ENCODE measurements at regions not wholly inside any gene's neighbourhood (a gene's known extent, or its start where the extent isn't known, plus 50 kb on each side); places are given as distances from the start of the nearest gene placed in this dataset.

DNA sequence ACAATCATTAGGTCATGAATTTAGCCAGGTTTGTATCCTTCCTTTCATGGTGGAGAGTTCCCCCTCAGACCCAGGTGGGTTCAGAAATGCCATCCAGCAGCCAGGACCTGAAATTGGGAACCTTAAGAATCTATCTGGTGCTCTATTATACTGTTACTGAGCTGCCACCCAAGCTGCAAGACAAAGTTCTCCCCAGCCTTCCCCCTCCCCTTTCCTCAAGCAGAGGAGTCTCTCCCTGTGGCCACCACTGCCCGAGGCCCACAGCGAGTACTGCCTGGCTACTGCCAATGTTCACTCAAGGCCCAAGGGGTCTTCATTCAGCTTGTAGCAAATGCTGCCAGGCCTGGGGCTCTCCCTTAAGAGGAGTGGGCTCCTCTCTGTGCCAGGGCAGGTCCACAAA lies 133.8 kb downstream of the TMEM38B start:
- DNase-seq, result no peak

DNA sequence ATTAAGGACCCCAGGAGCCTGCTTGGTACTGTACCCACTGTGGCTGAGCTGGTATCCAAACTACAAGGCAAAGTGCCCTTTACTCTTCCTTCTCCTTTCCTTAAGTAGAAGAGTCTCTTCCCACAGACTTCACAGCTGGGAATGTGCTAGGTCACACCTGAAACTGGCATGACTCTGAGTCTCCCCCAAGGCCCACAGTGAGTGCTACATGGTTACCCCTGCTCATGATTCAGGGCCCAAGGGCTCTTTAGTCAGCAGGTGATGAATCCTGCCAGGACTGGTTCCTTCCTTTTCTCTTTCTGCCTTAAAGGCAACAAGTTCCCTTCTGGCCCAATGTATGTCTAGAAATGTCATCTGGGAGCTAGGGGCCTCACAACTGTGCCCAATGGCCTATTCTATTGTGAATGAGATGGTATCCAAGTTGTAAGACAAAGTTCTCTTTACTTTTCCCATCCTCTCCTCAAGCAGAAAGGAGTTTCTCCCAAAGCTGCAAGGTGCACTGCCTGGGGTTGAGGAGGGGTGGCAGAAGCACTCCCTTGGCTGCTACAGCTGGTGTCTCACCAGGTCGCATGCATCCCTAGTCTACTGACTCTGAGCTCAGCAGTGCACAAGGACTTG lies 134.4 kb downstream of the TMEM38B start:
- no peak for DNase-seq

DNA sequence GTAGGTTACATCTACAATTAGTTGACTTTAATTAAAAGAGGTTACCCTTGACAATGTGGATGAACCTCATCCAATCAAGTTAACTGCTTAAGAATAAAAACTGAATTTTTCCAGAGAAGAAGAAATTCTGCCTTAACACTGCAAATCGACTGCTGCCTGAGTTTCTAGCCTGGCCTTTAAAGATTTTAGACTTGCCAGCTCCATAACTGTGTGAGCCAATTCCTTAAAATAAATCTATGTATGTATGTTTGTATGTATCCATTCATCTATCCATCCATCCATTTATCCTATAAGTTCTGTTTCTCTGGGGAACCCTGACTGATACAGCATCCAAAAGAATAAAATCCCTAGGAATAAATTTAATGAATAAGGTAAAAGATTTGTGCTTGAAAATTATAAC lies 136.1 kb downstream of the TMEM38B start:
- DNase-seq, result no peak

DNA sequence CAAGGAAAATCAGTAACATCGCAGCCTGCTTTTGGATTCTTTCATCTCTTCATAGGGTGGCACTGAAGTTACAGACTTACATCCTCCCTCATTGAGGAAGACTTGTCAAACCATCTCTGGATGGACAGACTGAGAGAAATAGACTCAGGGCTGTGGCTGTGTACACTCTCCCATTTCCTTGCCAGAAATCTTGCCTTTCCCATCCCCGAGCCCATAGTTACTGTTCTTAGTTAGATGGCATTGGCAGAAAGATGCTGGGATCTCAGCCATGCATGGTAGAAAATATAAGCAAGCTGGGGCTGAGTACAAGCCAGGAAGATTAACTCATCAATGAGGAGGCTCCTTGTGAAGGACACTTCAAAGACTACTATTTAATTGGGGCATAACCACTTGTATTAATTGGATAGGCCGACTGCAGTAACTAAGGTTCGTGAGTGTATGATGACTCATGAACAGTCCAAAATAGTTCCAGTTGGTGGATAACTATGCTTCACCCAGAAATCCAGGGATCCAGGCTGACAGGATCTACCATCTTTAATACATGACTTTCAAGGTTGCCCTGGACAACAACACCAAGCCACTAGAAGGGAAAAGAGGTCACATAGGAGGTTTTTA lies 137.9 kb downstream of the TMEM38B start:
- no peak for DNase-seq

DNA sequence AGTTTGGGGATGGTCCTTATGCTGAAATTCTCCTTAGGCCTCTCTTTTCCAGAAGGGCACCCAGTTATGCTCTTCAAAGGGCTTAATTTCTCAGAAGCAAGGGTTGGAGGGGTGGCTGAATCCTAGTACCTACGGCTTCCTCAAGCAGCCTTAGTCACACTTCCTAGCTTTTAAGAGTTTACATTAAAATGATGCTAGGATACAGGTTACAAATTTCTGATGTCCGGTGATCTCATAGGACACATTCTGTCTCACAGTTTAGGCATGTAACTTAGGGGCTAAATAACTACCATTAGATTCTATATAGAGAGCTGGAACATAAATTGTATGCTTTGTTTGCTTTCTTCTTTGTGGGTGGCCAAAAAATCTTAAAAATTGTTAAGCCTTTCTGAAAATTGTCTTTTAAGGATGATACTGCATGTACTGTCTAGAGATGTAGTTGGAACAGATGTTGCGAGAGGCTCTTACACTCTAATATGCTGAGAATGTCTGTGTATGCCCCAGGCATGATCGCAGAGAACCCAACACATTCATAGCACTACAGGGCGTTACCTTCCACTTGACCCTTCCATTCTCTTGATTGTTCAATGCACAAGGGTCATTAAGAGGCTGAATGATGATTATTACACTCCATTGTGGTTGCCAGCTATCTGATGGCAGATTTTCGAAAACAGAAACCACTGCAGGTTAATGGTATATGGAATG lies 139.1 kb downstream of the TMEM38B start:
- DNase-seq, result no peak

DNA sequence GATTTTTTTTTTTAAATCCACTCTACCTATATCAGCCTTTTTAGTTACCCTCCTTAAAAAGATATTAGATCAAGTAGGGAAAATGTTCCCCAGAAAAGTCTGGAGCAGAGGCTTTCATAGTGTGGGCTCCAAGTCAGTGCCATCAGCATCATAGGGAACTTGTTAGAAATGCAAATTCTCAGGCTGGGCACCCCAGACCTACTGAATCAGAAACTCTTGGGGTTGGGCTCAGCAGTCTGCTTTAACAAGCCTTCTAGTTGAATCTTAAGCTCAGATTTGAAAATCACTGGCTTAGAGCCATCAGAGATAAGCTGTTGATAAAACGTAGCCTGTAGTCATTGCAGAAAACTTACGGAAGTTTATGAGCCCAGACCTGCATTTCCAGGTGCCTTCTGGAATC lies 140.1 kb downstream of the TMEM38B start:
- no peak for DNase-seq

DNA sequence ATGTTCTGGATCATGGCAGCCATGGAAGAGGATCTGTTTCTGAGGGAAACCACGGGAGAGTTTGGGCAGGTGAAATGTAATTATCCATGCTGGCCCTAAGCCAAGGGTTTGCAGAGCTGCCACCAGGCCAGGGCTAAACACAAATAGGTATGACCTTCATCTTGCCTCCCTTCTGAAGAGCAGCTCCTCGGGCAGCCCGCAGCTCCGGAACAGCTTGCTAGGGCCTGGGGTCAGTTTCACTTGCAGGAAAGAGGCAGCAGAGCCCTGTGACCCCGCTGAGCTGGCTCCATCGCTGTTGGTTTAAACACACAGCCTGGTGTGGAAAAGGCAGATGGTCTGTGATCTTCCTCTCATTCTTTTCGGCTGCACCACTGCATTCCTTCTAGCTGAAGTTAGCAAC lies 141.4 kb downstream of the TMEM38B start:
- no peak for DNase-seq

DNA sequence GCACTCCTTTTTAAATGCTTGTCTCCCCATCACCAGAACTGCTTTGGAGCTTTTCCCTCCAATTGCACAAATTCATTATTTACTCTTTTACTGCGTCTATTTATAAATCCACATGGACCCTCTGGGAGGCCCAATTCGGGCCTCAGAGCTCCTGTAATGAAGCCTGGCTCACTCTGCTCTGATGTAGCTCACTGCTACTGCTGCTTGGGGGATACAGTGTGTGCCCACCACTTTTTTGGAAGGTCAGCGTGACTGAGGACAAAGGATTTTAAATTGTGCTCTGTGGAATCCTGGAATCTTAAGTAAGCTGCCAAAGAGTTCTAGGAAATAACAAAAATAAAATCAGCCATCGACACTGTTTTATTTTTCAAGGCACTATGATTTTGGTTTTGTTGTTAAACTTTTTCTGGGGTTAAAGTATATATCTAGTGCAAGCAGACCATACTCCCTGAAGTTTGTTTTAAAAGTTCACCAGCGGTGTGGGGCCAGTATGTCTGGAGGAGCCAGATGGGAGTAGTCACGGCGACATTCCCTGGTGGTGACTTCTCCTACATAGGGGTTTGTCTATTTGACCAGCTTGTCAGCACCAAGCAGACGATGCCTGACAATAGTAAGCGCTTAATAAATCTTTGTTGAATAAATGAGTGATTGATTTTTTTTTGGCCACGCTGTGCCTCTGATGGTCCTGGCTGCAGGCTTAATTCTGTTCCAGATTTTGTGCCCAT lies 142.8 kb downstream of the TMEM38B start:
- DNase-seq, result peak; percentile 48

DNA sequence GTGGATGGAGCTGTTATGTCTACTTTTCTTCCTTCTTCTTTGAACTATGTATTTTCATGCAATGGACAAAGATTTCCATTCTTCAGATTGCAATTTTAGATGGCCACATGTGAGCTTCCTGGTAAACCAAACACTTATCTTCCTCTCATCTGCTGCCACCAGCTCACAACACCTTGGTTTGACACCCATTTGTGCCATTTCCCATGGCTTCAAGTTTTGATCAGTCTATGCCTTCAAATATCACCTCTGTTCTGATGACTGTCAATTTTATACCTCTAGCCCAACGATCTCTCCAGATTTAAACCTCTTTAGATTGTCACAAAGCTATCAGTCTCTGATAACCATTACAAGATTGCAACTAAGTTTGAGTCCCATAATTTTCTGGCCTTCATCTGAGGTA lies 147.2 kb downstream of the TMEM38B start:
- no peak for DNase-seq

DNA sequence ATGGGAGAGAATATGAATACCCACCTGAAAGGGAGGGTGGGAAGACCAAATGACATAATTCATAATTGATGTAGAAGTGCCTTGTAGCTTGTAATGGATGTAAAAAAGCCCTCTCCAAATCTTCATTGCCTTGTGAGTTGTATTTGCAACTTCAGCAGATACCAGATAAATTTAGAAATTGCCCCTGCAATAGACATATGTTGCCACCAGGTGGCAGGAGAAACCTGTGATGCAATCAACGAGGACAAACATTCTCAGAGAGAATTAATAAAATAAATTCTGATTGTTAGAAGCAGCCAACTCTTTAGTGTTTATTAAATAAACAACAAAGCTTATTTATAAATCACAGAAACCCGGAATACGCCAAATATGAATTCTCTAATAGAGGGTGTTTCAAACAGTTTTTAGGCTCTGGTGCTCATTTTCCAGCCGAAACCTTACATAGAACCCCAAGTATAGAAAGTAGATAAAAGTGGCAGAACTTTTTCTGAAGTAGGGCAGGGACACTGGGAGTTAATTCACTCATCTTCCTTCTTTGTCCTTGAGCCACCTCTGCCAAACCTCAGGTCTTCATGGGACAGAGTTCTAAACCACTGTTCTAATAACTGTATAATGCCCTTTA lies 147.8 kb downstream of the TMEM38B start:
- DNase-seq, result no peak

DNA sequence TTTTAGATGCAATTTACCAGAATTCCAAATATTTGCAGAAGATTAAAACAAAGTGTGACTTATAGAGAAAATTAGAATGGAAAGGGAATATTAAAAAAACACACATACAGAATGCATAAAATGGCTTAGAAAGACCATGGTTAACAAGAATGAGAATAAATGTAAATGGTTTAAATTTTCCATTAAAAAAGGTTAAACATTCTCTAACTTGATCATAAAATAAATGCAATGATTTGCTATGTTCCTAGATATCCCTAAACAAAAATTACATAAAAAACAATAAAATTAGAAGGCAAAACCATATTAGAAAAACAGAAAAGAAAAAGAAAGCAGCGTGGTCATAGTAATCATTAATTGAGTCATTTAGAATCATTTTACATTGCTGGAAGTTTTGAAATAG lies 152.5 kb downstream of the TMEM38B start:
- no peak for DNase-seq

DNA sequence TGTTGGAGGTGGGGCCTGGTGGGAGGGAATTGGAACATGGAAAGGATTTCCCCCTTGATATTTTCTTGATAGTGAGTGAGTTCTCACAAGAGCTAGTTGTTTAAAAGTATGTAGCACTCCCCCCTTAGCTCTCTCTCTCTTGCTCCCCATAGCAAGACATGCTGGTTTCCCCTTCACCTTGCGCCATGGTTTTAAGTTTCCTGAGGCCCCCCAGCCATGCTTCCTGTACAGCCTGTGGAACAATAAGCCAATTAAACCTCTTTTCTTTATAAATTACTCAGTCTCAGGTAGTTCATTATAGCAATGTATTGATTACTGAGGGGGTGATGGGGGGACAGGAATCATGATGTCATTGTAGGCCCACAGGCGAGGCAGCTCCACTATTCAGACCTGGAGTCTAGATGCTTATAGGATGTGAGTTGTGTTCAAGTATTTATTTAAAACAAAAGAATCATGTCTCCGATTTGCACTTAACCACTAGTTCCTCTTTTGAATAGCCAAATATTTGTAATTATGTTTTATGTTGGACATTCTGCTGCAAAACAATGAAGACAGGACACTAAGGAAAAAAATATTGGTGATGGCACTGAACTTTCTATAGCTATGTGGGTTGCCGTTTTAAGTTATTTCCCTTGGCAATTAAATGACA lies 156.6 kb downstream of the TMEM38B start:
- no peak for DNase-seq

DNA sequence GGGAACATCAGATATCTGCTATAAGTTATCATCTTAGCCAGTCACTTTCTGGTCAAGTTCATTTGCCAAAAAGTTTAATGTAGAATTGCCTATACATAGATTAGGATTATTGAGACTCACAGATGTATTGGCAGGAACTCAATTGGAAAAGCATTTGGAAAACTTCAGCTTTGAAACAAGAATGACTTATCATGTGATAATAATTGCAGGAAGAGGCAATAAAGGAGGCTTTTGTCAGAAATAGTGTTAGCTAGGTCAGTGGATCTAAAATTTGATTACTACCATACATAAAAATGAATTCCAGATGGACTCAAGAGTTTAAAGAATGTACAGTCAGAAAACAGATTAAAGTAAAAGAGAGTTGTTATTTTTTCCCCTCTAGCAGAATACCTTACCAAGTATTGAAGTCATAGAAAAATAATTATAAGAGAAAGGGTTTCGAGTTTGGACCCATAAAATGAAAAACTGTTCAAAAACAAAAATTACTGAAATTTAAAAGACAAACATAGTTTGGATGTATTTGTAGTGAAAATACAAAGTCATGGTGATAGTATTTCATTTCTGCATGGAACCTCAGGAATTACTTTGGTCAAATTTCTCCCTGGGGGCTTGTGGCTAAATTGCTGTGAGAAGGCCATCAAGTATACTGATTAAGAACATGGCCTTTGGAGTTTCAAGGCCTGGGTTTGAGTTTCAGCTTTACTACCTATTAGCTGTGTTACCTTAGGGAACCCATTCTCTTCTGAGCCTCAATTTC lies 159.9 kb downstream of the TMEM38B start:
- DNase-seq, result no peak

DNA sequence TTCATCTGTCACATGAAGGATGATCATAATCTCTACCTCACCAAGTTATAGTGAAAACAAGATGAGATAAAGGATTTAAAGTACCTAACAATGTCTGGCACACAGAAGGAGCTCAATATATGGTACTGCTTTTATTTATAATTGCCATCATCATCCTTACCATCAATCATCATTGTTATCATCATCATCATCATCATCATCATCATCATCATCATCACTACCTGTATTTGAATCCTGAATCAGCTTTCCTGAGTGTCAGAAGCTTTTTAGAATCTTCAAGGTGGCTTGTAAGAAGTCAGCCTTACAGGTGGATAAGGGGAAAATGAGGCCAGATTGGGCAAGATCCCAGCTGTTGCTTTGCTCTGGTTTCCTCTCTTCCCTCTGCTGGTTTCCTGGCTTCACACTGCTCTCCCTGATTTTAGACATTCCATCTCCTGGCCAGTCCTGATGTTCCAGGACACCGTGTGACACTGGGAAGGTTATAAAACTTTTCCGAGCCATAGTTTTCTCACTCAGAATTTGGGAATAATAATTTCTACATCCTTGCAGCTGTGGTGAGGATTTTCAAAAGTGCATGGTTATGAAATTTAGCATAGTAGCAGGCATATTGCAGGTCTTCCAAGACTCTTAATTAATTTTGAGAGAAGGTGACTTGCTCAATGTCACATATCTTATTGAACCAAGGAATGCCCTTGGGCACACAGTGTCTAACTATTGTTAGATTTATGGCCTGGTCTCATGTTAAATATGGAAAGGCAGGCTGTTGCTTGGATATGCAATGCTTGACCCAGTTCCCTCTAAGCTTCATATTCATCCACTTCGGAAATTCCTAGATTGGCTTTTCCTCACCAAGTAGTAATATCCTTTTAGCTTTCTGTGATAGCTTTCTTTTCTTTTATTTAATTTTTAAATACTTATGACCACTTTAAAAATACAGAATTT lies 160.7 kb downstream of the TMEM38B start:
- no peak for DNase-seq

DNA sequence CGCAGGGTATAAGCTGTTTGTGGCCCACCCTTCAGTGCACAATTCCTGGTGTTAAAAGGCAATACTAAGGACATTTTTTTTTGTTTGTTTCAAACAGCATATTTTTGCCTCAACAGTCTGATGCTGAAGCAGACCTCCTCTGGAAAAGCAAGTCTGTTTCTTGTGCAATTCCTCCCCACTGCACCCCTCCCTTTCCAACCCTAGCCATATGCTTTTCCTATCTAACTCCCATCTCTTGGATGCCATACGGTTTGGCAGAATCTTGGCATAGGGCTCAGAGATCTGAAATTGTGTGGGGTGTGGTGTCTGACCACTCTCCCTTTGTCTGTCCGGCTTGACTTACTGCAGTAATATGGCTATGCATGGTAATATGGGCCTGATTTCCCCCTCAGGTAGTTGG lies 161.6 kb downstream of the TMEM38B start:
- DNase-seq, result no peak

DNA sequence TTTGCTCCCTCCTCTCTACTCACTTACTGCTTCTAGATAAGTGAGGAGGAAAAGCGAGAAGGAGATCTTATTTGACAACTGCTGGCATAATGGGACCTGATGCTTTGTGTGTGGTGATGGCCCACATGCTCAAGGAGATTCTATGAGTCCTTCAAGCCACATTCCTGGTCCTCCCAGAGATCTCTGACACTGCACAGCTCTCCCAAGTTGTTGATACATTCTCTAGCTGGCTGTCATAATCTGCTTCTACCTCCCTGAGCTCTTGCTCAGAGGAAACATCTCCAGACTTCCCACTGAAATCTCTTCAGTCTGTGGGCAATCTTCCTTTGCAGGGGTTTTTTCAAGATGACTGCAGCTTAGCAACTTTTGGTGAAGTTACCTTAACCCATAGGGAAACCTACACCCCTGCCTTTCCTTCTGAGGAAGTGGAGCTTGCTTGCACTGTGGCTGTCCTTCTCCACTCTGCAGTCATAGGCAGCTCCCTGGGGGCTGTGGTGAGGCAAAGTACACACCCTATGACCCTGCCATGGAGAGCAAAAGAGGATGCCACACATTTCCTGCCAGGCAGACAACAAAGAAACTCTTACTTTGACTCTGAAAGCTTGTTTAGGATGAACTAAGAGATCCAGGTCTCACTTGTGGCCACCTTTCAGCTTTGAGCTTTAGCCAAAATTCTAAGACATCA lies 163.8 kb downstream of the TMEM38B start:
- DNase-seq, result no peak

DNA sequence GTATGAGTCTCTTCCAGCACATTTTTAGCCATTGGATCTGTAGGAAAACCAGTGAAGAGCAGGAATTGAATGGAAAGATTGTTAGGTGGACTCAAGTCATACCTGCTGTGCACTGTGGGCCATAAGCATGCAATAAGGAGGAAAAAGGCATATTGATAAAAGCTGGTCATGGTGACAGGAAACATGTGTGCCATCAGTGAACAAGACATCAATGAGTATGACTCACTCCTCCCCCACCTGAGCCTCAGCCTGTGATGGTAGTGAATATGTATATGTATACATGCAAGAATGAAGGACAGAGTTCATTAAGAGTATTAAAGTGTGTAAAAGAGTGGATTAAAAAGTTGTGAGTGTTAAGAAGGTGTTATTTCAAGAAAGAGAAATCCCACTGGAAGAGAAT lies 164.5 kb downstream of the TMEM38B start:
- DNase-seq, result no peak

DNA sequence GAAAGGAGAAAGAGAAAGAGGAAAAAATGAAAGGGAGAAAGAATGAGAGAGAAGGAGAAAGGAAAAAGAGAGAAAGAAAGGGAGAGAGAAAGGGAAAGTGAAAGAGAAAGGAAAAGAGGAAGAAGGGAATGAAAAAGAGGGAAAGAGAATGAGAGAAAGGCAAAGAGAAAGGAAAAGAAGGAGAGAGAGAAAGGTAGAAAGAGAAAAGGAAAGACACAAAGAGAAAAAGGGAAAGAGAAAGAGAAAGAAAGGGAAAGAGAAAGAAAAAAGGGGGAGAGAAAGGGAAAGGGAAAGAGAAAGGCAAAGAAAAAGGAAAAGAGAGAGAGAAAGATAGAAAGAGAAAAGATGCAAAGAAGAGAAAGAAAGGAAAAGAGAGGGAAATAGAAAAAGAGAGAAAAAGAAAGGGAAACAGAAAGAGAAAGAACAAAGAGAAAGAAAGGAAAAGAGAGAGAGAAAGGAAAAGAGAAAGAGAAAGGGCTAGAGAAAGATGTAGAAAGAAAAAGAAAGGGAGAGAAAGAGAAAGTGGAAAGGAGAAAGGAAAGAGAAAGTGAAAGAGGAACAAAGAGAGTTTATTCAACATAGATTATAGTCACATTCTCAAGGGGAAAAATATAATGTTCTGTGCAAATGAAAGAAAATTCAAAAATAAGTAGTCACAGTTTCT lies 165.2 kb downstream of the TMEM38B start:
- no peak for DNase-seq

DNA sequence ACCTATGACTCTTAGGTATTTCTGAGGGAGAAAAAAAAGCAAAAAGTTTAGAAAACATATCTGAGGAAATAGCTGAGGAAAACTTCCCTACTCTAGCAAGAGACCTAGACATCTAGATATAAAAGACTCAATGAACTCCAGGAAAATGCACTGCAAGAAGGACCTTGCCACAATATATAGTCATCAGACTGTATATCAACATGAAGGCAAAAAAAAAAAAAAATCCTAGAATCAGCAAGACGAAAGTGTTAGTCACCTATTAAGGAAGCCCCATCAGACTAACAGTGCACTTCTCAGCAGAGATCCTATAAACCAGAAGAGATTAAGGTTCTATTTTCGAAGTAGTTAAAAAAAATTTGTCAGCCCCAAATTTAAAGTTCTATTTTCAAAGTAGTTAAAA lies 166.2 kb downstream of the TMEM38B start:
- DNase-seq, result no peak

DNA sequence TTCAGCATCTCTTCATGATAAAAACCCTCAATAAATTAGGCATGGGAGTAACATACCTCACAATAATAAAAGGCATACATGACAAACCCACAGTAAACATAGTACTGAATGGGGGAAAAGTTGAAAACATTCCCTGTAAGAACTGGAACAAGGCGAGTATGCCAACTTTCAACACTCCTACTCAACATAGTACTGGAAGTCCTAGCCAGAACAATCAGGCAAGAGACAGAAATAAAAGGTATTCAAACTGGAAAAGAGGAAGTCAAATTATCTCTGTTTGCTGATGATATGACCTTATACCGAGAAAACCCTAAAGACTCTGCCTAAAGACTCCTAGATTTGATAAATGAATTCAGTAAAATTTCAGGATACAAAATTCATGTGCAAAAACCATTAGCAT lies 167.6 kb downstream of the TMEM38B start:
- no peak for DNase-seq
